K562 (cell line): ENCODE measurements at regions not wholly inside any gene's neighbourhood (a gene's known extent, or its start where the extent isn't known, plus 50 kb on each side); places are given as distances from the start of the nearest gene placed in this dataset.

Experiments
- BRD4 ChIP-seq: fragments of 200-600 bp; sonication (generic); IDR thresholded peaks from 2 replicates; pipeline ENCODE4 v1.6.1; 2017; ENCODE audit warnings: inconsistent platforms
- CREBBP ChIP-seq: IDR thresholded peaks from one replicate; pipeline ENCODE4 v1.6.1; 2012; ENCODE audit warnings: low read depth, mild to moderate bottlenecking, control low read depth, inconsistent platforms, low read length
- E2F4 ChIP-seq: sonication (generic); formaldehyde crosslinking; IDR thresholded peaks from 2 replicates; pipeline ENCODE4 v1.8.0; 2022; ENCODE audit warnings: mild to moderate bottlenecking, low read depth, missing genetic modification reagents
- ELF1 ChIP-seq: fragments of 200-800 bp; sonication (Bioruptor generic); IDR thresholded peaks from 2 replicates; pipeline ENCODE4 v1.6.1; 2016; ENCODE audit warnings: missing genetic modification characterization, missing compliant biosample characterization
- HNRNPK ChIP-seq: fragments of 200-400 bp; formaldehyde crosslinking; IDR thresholded peaks from one replicate; pipeline ENCODE4 v1.6.1; 2018; ENCODE audit warnings: mild to moderate bottlenecking, low read depth, low read length; ENCODE audit not compliant: poor library complexity, severe bottlenecking
- POLR2AphosphoS2 ChIP-seq: IDR thresholded peaks from 2 replicates; pipeline ENCODE4 v1.6.1; 2012; ENCODE audit warnings: low read length, improper control_type of control experiment
- RBBP5 ChIP-seq: fragments of 200-600 bp; sonication (generic); IDR thresholded peaks from 2 replicates; pipeline ENCODE4 v1.6.1; 2012; ENCODE audit warnings: borderline replicate concordance, mild to moderate bottlenecking, low read length, control low read depth, inconsistent platforms; ENCODE audit not compliant: insufficient read depth, poor library complexity, severe bottlenecking
- RFX1 ChIP-seq: fragments of 450-650 bp; IDR thresholded peaks from 2 replicates; pipeline ENCODE4 v1.6.1; 2016; ENCODE audit warnings: mild to moderate bottlenecking, moderate library complexity
- TFAP4 ChIP-seq: sonication (generic); formaldehyde crosslinking; IDR thresholded peaks from 2 replicates; pipeline ENCODE4 v1.8.0; 2022; ENCODE audit warnings: missing genetic modification reagents, mild to moderate bottlenecking, moderate library complexity, borderline replicate concordance
- ZBTB7A ChIP-seq: IDR thresholded peaks from 2 replicates; pipeline ENCODE4 v1.6.1; 2011; ENCODE audit warnings: low read depth, mild to moderate bottlenecking, low read length, moderate library complexity, borderline replicate concordance; ENCODE audit not compliant: control insufficient read depth
- ZKSCAN1 ChIP-seq: fragments of 150-350 bp; IDR thresholded peaks from 2 replicates; pipeline ENCODE4 v1.6.1; 2016; ENCODE audit warnings: low read depth, low read length
- ZNF707 ChIP-seq: fragments of 250-450 bp; sonication (Bioruptor Pico); conservative IDR thresholded peaks from 2 replicates; pipeline ENCODE4 v1.8.0; 2022; ENCODE audit warnings: inconsistent platforms, mild to moderate bottlenecking, moderate library complexity
- TF ChIP-seq, protein P1 (sequence below), 2 experiments: fragments of 450-650 bp; formaldehyde crosslinking in 1 of 2; IDR thresholded peaks; 2 replicates each; pipeline versions ENCODE4 v1.4.0 to v1.6.1; 2014 to 2020; ENCODE audit warnings: mild to moderate bottlenecking in 2 of 2, borderline replicate concordance in 1 of 2, low read depth in 1 of 2
- TF ChIP-seq, protein P2 (sequence below): fragments of 450-650 bp; IDR thresholded peaks from 2 replicates; pipeline ENCODE4 v1.6.1; 2014; ENCODE audit warnings: low read depth, mild to moderate bottlenecking, moderate library complexity, borderline replicate concordance

DNA sequence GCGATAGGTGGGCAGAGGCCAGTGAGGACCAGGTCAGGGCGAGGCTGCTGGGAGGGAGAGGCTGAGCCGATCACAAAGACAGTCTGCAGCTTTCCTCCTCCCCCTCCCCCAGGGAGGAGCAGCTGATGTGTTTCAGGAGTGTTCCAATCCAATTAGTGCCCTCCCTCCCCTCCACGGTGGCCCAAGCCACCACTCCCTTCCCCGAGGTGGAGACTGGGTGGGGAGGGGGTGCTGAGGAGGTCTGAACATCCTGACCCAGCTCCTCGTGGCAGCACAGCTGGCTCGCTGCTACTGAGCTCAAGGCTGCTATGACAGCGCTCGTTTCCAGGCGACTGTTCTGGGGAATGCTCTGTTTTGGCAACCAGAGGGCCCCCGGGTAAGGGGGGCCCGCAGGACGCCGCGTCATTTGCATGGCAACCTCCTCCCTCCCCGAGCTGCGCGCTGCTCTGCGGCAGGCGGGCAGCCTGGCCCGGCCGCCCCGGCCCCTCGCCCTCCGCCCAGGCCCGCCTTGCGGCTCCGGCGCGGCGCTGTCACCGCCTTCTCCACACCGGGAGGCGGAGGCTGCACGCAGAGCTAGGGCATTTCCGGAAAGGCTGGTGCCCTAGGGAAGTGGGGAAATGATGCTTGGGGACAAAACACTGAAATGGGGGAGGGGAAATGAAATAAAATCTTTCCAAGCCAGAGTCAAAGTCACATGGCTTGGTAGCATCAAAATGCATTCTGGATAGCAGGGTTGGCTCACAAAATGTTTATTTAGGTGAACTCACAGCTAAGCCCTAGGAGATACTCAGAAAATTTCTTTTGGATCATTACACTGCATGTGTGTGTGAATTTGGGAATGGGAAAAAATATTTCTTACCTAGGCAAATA is 67.4 kb upstream of the PIM1 start (continued):
- TF ChIP-seq, protein P1, sequence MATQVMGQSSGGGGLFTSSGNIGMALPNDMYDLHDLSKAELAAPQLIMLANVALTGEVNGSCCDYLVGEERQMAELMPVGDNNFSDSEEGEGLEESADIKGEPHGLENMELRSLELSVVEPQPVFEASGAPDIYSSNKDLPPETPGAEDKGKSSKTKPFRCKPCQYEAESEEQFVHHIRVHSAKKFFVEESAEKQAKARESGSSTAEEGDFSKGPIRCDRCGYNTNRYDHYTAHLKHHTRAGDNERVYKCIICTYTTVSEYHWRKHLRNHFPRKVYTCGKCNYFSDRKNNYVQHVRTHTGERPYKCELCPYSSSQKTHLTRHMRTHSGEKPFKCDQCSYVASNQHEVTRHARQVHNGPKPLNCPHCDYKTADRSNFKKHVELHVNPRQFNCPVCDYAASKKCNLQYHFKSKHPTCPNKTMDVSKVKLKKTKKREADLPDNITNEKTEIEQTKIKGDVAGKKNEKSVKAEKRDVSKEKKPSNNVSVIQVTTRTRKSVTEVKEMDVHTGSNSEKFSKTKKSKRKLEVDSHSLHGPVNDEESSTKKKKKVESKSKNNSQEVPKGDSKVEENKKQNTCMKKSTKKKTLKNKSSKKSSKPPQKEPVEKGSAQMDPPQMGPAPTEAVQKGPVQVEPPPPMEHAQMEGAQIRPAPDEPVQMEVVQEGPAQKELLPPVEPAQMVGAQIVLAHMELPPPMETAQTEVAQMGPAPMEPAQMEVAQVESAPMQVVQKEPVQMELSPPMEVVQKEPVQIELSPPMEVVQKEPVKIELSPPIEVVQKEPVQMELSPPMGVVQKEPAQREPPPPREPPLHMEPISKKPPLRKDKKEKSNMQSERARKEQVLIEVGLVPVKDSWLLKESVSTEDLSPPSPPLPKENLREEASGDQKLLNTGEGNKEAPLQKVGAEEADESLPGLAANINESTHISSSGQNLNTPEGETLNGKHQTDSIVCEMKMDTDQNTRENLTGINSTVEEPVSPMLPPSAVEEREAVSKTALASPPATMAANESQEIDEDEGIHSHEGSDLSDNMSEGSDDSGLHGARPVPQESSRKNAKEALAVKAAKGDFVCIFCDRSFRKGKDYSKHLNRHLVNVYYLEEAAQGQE (IDR thresholded peaks at IDR 0.05; ENCODE audit: borderline replicate concordance) = peak; percentile 41; the same call in 1 of the 2 replicates
- TF ChIP-seq, protein P1 (CRISPR knock-in tag; IDR thresholded peaks at IDR 0.05; ENCODE audit: low read depth) = peak; percentile 68; the same call in 1 of the 2 replicates
- TF ChIP-seq BRD4 = no peak
- peak; percentile 68 for TF ChIP-seq ZKSCAN1
- TF ChIP-seq ZBTB7A = peak; percentile 82; the same call in 1 of the 2 replicates
- TF ChIP-seq RBBP5 = no peak
- peak; percentile 85 for TF ChIP-seq ELF1 (tag)
- TF ChIP-seq CREBBP = no peak
- no peak for TF ChIP-seq ZNF707
- peak; percentile 93 for TF ChIP-seq RFX1
- TF ChIP-seq HNRNPK = no peak
- no peak for TF ChIP-seq E2F4 (CRISPR knock-in tag)
- no peak for TF ChIP-seq POLR2AphosphoS2
- TF ChIP-seq TFAP4 = peak; percentile 98
- TF ChIP-seq, protein P2, sequence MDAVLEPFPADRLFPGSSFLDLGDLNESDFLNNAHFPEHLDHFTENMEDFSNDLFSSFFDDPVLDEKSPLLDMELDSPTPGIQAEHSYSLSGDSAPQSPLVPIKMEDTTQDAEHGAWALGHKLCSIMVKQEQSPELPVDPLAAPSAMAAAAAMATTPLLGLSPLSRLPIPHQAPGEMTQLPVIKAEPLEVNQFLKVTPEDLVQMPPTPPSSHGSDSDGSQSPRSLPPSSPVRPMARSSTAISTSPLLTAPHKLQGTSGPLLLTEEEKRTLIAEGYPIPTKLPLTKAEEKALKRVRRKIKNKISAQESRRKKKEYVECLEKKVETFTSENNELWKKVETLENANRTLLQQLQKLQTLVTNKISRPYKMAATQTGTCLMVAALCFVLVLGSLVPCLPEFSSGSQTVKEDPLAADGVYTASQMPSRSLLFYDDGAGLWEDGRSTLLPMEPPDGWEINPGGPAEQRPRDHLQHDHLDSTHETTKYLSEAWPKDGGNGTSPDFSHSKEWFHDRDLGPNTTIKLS = peak; percentile 70
